ENCODE measurements at regions not wholly inside any gene's neighbourhood (a gene's known extent, or its start where the extent isn't known, plus 50 kb on each side); places are given as distances from the start of the nearest gene placed in this dataset.

- no peak overlapping the region for H3K4me3 ChIP-seq (replicated peaks in 1 of 2; ENCODE audit: low read depth in 2 of 2, low read length in 2 of 2)
- TF ChIP-seq CTCF (IDR thresholded peaks at IDR 0.05; ENCODE audit: low read depth, low read length): no peak
- no peak for DNase-seq (ENCODE audit: low read depth in 2 of 2)
Measured at GRCh38 chr7:41130086-41130485, 572.8 kb downstream of the INHBA start.

- no peak for DNase-seq (ENCODE audit: low read depth in 2 of 2)
- TF ChIP-seq CTCF (IDR thresholded peaks at IDR 0.05; ENCODE audit: low read depth, low read length): no peak
- no peak overlapping the region for H3K4me3 ChIP-seq (replicated peaks in 1 of 2; ENCODE audit: low read depth in 2 of 2, low read length in 2 of 2)
Measured at GRCh38 chr7:41125343-41125742, 577.5 kb downstream of the INHBA start.

GRCh38 chr7:41122256-41122987 is 580.5 kb downstream of the INHBA start:
- H3K4me3 ChIP-seq (replicated peaks in 1 of 2; ENCODE audit: low read depth in 2 of 2, low read length in 2 of 2): no peak overlapping the region
- TF ChIP-seq CTCF (IDR thresholded peaks at IDR 0.05; ENCODE audit: low read depth, low read length): no peak
- peak in 1 of 2 donors; percentile 20 for DNase-seq (ENCODE audit: low read depth in 2 of 2)

- DNase-seq (ENCODE audit: low read depth in 2 of 2): no peak
- no peak overlapping the region for H3K4me3 ChIP-seq (replicated peaks in 1 of 2; ENCODE audit: low read depth in 2 of 2, low read length in 2 of 2)
- no peak for TF ChIP-seq CTCF (IDR thresholded peaks at IDR 0.05; ENCODE audit: low read depth, low read length)
Measured at GRCh38 chr7:41121228-41121627, 581.7 kb downstream of the INHBA start.

- TF ChIP-seq CTCF (IDR thresholded peaks at IDR 0.05; ENCODE audit: low read depth, low read length): no peak
- no peak overlapping the region for H3K4me3 ChIP-seq (replicated peaks in 1 of 2; ENCODE audit: low read depth in 2 of 2, low read length in 2 of 2)
- DNase-seq (ENCODE audit: low read depth in 2 of 2): no peak
Measured at GRCh38 chr7:41118486-41118885, 584.4 kb downstream of the INHBA start.

GRCh38 chr7:41117431-41117830 is 585.5 kb downstream of the INHBA start:
- TF ChIP-seq CTCF (IDR thresholded peaks at IDR 0.05; ENCODE audit: low read depth, low read length): no peak
- no peak overlapping the region for H3K4me3 ChIP-seq (replicated peaks in 1 of 2; ENCODE audit: low read depth in 2 of 2, low read length in 2 of 2)
- no peak for DNase-seq (ENCODE audit: low read depth in 2 of 2)

- no peak for DNase-seq (ENCODE audit: low read depth in 2 of 2)
- no peak overlapping the region for H3K4me3 ChIP-seq (replicated peaks in 1 of 2; ENCODE audit: low read depth in 2 of 2, low read length in 2 of 2)
- no peak for TF ChIP-seq CTCF (IDR thresholded peaks at IDR 0.05; ENCODE audit: low read depth, low read length)
Measured at GRCh38 chr7:41116817-41117216, 586.1 kb downstream of the INHBA start.

Measured in cardiac fibroblast (primary cell).